PC-3 (cell line): ENCODE measurements at regions not wholly inside any gene's neighbourhood (a gene's known extent, or its start where the extent isn't known, plus 50 kb on each side); places are given as distances from the start of the nearest gene placed in this dataset.

Experiments
- EZH2 ChIP-seq: fragments of 300-600 bp; sonication (generic); IDR thresholded peaks from one replicate; pipeline ENCODE4 v1.6.1; 2017; ENCODE audit warnings: antibody characterized with exemption, mild to moderate bottlenecking, low read length; ENCODE audit not compliant: unreplicated experiment
- EZH2phosphoT487 ChIP-seq: fragments of 300-600 bp; sonication (generic); IDR thresholded peaks from 2 replicates; pipeline ENCODE4 v1.6.1; 2018; ENCODE audit warnings: mild to moderate bottlenecking, antibody characterized with exemption, low read length, borderline replicate concordance
- TF ChIP-seq, protein P1 (sequence below): fragments of 300-600 bp; sonication (generic); conservative IDR thresholded peaks from 2 replicates; pipeline ENCODE4 v1.5.1; 2017; ENCODE audit warnings: antibody characterized with exemption, low read depth, mild to moderate bottlenecking, low read length

- TF ChIP-seq, protein P1, sequence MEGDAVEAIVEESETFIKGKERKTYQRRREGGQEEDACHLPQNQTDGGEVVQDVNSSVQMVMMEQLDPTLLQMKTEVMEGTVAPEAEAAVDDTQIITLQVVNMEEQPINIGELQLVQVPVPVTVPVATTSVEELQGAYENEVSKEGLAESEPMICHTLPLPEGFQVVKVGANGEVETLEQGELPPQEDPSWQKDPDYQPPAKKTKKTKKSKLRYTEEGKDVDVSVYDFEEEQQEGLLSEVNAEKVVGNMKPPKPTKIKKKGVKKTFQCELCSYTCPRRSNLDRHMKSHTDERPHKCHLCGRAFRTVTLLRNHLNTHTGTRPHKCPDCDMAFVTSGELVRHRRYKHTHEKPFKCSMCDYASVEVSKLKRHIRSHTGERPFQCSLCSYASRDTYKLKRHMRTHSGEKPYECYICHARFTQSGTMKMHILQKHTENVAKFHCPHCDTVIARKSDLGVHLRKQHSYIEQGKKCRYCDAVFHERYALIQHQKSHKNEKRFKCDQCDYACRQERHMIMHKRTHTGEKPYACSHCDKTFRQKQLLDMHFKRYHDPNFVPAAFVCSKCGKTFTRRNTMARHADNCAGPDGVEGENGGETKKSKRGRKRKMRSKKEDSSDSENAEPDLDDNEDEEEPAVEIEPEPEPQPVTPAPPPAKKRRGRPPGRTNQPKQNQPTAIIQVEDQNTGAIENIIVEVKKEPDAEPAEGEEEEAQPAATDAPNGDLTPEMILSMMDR: no peak
- TF ChIP-seq EZH2 (no peak), EZH2phosphoT487 (no peak)
Observed at GRCh38 chr5:98656796-98657195, 116.7 kb upstream of the RGMB start.
